Transverse colon (tissue), 4 donors: ENCODE measurements at regions not wholly inside any gene's neighbourhood (a gene's known extent, or its start where the extent isn't known, plus 50 kb on each side); places are given as distances from the start of the nearest gene placed in this dataset.

Experiments used
- POLR2AphosphoS5 ChIP-seq, 3 donors: sonication (generic); formaldehyde crosslinking; IDR thresholded peaks; one replicate each; pipeline ENCODE4 v1.6.1; 2016; ENCODE audit warnings: antibody characterized with exemption in 3 of 3
- TF ChIP-seq, protein P1 (sequence below), 5 experiments: fragments of 200-600 bp in 3 of 5; fragments of 450-650 bp in 2 of 5; sonication (generic) in 3 of 5; IDR thresholded peaks; 1 replicate in 2 of 5; 2 replicates in 3 of 5; pipeline ENCODE4 v1.5.1; 2016 to 2017; ENCODE audit warnings: antibody characterized with exemption in 5 of 5, inconsistent platforms in 3 of 5, mild to moderate bottlenecking in 2 of 5, moderate library complexity in 1 of 5

DNA sequence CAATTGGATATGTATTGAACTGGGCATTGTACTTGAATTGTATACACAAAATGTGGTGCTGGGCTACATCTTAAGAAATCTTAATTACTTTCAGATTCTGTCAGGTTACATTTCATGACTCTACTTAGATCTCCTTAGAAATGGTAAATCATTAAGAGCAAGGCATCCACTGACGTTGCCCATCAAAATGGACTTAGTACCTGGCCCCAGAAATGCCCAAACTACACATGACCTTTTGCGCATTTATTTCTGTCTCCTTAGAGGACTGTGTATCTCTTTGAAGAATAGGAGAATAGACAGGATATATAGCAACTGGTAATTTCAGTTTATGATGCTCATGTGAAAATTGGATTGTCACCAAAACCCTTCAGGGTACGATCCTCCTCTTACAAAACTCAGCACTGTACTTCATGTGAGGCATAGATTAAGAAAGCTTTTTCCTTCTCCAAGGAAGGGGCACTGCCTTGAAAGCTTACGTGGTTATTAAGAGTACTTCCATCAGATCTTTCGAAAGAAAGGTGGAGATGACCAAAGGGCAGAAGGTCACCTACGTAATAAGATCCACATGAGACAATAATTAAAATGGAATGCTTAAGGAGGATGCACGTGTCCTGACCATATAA is 61.4 kb upstream of the BMP2 start:
- TF ChIP-seq, protein P1, sequence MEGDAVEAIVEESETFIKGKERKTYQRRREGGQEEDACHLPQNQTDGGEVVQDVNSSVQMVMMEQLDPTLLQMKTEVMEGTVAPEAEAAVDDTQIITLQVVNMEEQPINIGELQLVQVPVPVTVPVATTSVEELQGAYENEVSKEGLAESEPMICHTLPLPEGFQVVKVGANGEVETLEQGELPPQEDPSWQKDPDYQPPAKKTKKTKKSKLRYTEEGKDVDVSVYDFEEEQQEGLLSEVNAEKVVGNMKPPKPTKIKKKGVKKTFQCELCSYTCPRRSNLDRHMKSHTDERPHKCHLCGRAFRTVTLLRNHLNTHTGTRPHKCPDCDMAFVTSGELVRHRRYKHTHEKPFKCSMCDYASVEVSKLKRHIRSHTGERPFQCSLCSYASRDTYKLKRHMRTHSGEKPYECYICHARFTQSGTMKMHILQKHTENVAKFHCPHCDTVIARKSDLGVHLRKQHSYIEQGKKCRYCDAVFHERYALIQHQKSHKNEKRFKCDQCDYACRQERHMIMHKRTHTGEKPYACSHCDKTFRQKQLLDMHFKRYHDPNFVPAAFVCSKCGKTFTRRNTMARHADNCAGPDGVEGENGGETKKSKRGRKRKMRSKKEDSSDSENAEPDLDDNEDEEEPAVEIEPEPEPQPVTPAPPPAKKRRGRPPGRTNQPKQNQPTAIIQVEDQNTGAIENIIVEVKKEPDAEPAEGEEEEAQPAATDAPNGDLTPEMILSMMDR (IDR thresholded peaks at IDR 0.05) = no peak
- no peak for TF ChIP-seq POLR2AphosphoS5 (IDR thresholded peaks at IDR 0.05)
